GM23338 (cell line): ENCODE measurements at regions not wholly inside any gene's neighbourhood (a gene's known extent, or its start where the extent isn't known, plus 50 kb on each side); places are given as distances from the start of the nearest gene placed in this dataset.

ENCODE experiments used
- ATAC-seq: fragments of 200-7000 bp; cut with Tn5 transposase; 3 replicates; pipeline ENCODE4 v1.9.1; 2020
- DNase-seq: peaks from one replicate; pipeline ENCODE4 v3.0.0-alpha.2; 2015; ENCODE audit warnings: low spot score
- H2AFZ ChIP-seq: fragments of 200-600 bp; sonication (generic); 2 replicates; pipeline ENCODE4 v1.8.0; 2016; ENCODE audit warnings: antibody characterized with exemption, mild to moderate bottlenecking, moderate library complexity
- H3F3A ChIP-seq: fragments of 200-600 bp; sonication (generic); replicated peaks from 2 replicates; pipeline ENCODE4 v1.8.0; 2017; ENCODE audit warnings: antibody characterized with exemption, mixed run types, low read depth
- H3K27ac ChIP-seq: fragments of 200-600 bp; sonication (generic); 2 replicates; pipeline ENCODE4 v1.6.1; 2016; ENCODE audit warnings: low read depth
- H3K27me3 ChIP-seq: fragments of 200-600 bp; sonication (generic); 2 replicates; pipeline ENCODE4 v1.8.0; 2016; ENCODE audit warnings: mild to moderate bottlenecking, mixed run types, moderate library complexity; ENCODE audit not compliant: insufficient read depth
- H3K36me3 ChIP-seq: fragments of 200-600 bp; sonication (generic); 2 replicates; pipeline ENCODE4 v1.8.0; 2016; ENCODE audit warnings: mild to moderate bottlenecking; ENCODE audit not compliant: insufficient read depth
- H3K4me1 ChIP-seq: fragments of 200-600 bp; sonication (generic); 2 replicates; pipeline ENCODE4 v1.8.0; 2016; ENCODE audit warnings: mild to moderate bottlenecking, moderate library complexity; ENCODE audit not compliant: insufficient read depth
- H3K4me2 ChIP-seq: fragments of 200-600 bp; sonication (generic); 2 replicates; pipeline ENCODE4 v1.7.1; 2017; ENCODE audit warnings: mixed run types
- H3K4me3 ChIP-seq: fragments of 200-600 bp; sonication (generic); 2 replicates; pipeline ENCODE4 v1.6.1; 2016; ENCODE audit warnings: mixed run types
- H3K79me2 ChIP-seq: fragments of 200-600 bp; sonication (generic); replicated peaks from 2 replicates; pipeline ENCODE4 v1.8.0; 2017; ENCODE audit warnings: mild to moderate bottlenecking; ENCODE audit not compliant: insufficient read depth
- H3K9me2 ChIP-seq: fragments of 200-600 bp; sonication (generic); 2 replicates; pipeline ENCODE4 v1.8.0; 2017; ENCODE audit not compliant: insufficient read depth
- H4K20me1 ChIP-seq: fragments of 200-600 bp; sonication (generic); replicated peaks from 2 replicates; pipeline ENCODE4 v1.8.0; 2017; ENCODE audit warnings: mild to moderate bottlenecking; ENCODE audit not compliant: insufficient read depth
- H3K27ac Mint-ChIP-seq: 2 replicates; pipeline ENCODE4 v1.8.0; 2020; ENCODE audit warnings: inconsistent platforms, mild to moderate bottlenecking, moderate library complexity, mixed read lengths
- H3K27me3 Mint-ChIP-seq: 3 replicates; pipeline ENCODE4 v1.8.0; 2022; ENCODE audit warnings: low read depth, mild to moderate bottlenecking, moderate library complexity, mixed read lengths, inconsistent platforms; ENCODE audit not compliant: insufficient read depth, poor library complexity
- H3K36me3 Mint-ChIP-seq: 3 replicates; pipeline ENCODE4 v1.8.0; 2021; ENCODE audit warnings: low read depth, mild to moderate bottlenecking, inconsistent platforms, moderate library complexity, mixed read lengths
- H3K4me1 Mint-ChIP-seq: 3 replicates; pipeline ENCODE4 v1.8.0; 2020; ENCODE audit warnings: mild to moderate bottlenecking, inconsistent platforms, mixed read lengths
- H3K4me3 Mint-ChIP-seq: 3 replicates; pipeline ENCODE4 v1.8.0; 2021; ENCODE audit warnings: moderate library complexity, mild to moderate bottlenecking, inconsistent platforms, mixed read lengths
- H3K9me3 Mint-ChIP-seq: 3 replicates; pipeline ENCODE4 v1.8.0; 2020; ENCODE audit warnings: moderate library complexity, mild to moderate bottlenecking, inconsistent platforms, mixed read lengths
- CREB1 ChIP-seq: fragments of 250-450 bp; sonication (Bioruptor Pico); IDR thresholded peaks from 2 replicates; pipeline ENCODE4 v1.5.0; 2020; ENCODE audit warnings: low read depth, mild to moderate bottlenecking, moderate library complexity
- CTCF ChIP-seq, 2 experiments: fragments of 200-600 bp in 1 of 2; sonication (generic) in 1 of 2; conservative IDR thresholded peaks; 2 replicates each; pipeline versions ENCODE4 v1.5.1 to v1.6.1; 2016 to 2017; ENCODE audit warnings: antibody characterized with exemption in 2 of 2, low read depth in 2 of 2, mild to moderate bottlenecking in 2 of 2, moderate library complexity in 1 of 2
- ETS1 ChIP-seq: IDR thresholded peaks from 2 replicates; pipeline ENCODE4 v1.6.1; 2016; ENCODE audit warnings: antibody characterized with exemption
- EZH2 ChIP-seq: fragments of 200-600 bp; sonication (generic); IDR thresholded peaks from one replicate; pipeline ENCODE4 v1.8.0; 2017; ENCODE audit warnings: antibody characterized with exemption, mild to moderate bottlenecking, low read depth; ENCODE audit not compliant: unreplicated experiment
- EZH2phosphoT487 ChIP-seq: fragments of 200-600 bp; sonication (generic); IDR thresholded peaks from one replicate; pipeline ENCODE4 v1.8.1; 2018; ENCODE audit warnings: antibody characterized with exemption; ENCODE audit not compliant: unreplicated experiment
- JUNB ChIP-seq: IDR thresholded peaks from one replicate; pipeline ENCODE4 v1.6.1; 2016; ENCODE audit warnings: antibody characterized with exemption; ENCODE audit not compliant: unreplicated experiment
- NANOG ChIP-seq: IDR thresholded peaks from 2 replicates; pipeline ENCODE4 v1.6.1; 2016; ENCODE audit warnings: antibody characterized with exemption, borderline replicate concordance
- POLR2AphosphoS5 ChIP-seq: IDR thresholded peaks from 2 replicates; pipeline ENCODE4 v1.6.1; 2016; ENCODE audit warnings: antibody characterized with exemption, low read depth
- REST ChIP-seq: IDR thresholded peaks from one replicate; pipeline ENCODE4 v1.6.1; 2018; ENCODE audit warnings: antibody characterized with exemption; ENCODE audit not compliant: unreplicated experiment
- STAT1 ChIP-seq: IDR thresholded peaks from one replicate; pipeline ENCODE4 v1.6.1; 2016; ENCODE audit warnings: antibody characterized with exemption; ENCODE audit not compliant: unreplicated experiment
- ZNF114 ChIP-seq: fragments of 250-450 bp; sonication (Bioruptor Pico); IDR thresholded peaks from 2 replicates; pipeline ENCODE4 v1.5.0; 2020; ENCODE audit warnings: mild to moderate bottlenecking, moderate library complexity
- ZNF331 ChIP-seq: fragments of 250-450 bp; sonication (Bioruptor Pico); IDR thresholded peaks from 2 replicates; pipeline ENCODE4 v1.5.0; 2020; ENCODE audit warnings: low read depth, mild to moderate bottlenecking, moderate library complexity
- ZNF462 ChIP-seq: fragments of 250-450 bp; sonication (Bioruptor Pico); IDR thresholded peaks from 2 replicates; pipeline ENCODE4 v1.5.0; 2020; ENCODE audit warnings: mild to moderate bottlenecking, moderate library complexity

- peaks cover 9% of the 10 kb centered on the region for H3K27me3 Mint-ChIP-seq
- peak; percentile 14; the same call in 2 of the 3 replicates for ATAC-seq
- no peak overlapping the region for H3K27ac ChIP-seq
- H3K4me3 Mint-ChIP-seq = no peak overlapping the region
- no peaks in the 10 kb centered on the region for H3K79me2 ChIP-seq
- H3K4me3 ChIP-seq = no peak overlapping the region
- no peak overlapping the region for H3K4me2 ChIP-seq
- no peak overlapping the region for H2AFZ ChIP-seq
- TF ChIP-seq NANOG (no peak), ZNF114 (CRISPR knock-in tag) (no peak), CREB1 (CRISPR knock-in tag) (no peak), JUNB (no peak), ZNF331 (no peak), EZH2 (no peak), STAT1 (no peak), ZNF462 (CRISPR knock-in tag) (no peak), REST (no peak), ETS1 (no peak), EZH2phosphoT487 (no peak), CTCF (conservative IDR thresholded peaks at IDR 0.05; ENCODE audit: low read depth in 2 of 2) (no peak), POLR2AphosphoS5 (no peak)
- H3K4me1 ChIP-seq = peaks cover 14% of the 10 kb centered on the region; the same call in 1 of the 2 replicates
- H3K9me2 ChIP-seq = no peaks in the 10 kb centered on the region
- H3K9me3 Mint-ChIP-seq = no peaks in the 10 kb centered on the region
- no peaks in the 10 kb centered on the region for H3K36me3 Mint-ChIP-seq
- no peaks in the 10 kb centered on the region for H3K36me3 ChIP-seq
- peaks cover 40% of the 10 kb centered on the region for H3K4me1 Mint-ChIP-seq
- no peak overlapping the region; the same call in 1 of the 2 replicates for H3K27ac Mint-ChIP-seq
- H4K20me1 ChIP-seq = peaks cover 4% of the 10 kb centered on the region; the same call in 1 of the 2 replicates
- no peak for DNase-seq
- no peaks in the 10 kb centered on the region for H3K27me3 ChIP-seq
- no peaks in the 10 kb centered on the region for H3F3A ChIP-seq
Observed at GRCh38 chr17:77366206-77366557, 225.4 kb downstream of the SEC14L1 start.
